A673 (cell line): ENCODE measurements at regions not wholly inside any gene's neighbourhood (a gene's known extent, or its start where the extent isn't known, plus 50 kb on each side); places are given as distances from the start of the nearest gene placed in this dataset.

Source experiments
- BruUV-seq: library from RNA; stranded (reverse); fragments of 400-500 nt; replicated peaks from 2 replicates; lab custom pipeline; 2021; lab: Mats Ljungman, UMichigan
- CTCF ChIA-PET: fragments of 300-600 bp; sonication (Branson Sonifier 250); formaldehyde crosslinking; loops from one replicate; lab custom pipeline; 2022; ENCODE audit warnings: antibody characterized with exemption; lab: Charles Lee
- POLR2A ChIA-PET: fragments of 300-600 bp; sonication (Branson Sonifier 250); formaldehyde crosslinking; loops from one replicate; lab custom pipeline; 2022; ENCODE audit warnings: antibody characterized with exemption; ENCODE audit not compliant: low non-redundant PET; lab: Charles Lee
- DNase-seq: peaks from one replicate; pipeline ENCODE4 v3.0.0-alpha.2; 2015; ENCODE audit warnings: low spot score
- H3K27ac ChIP-seq: fragments of 200-600 bp; sonication (generic); 2 replicates; pipeline ENCODE4 v1.5.1; 2016; ENCODE audit warnings: mixed run types, low read depth, mild to moderate bottlenecking, mixed read lengths, antibody characterized with exemption, low read length; ENCODE audit not compliant: poor library complexity, severe bottlenecking
- H3K27me3 ChIP-seq: fragments of 200-600 bp; sonication (generic); replicated peaks from 2 replicates; pipeline ENCODE4 v1.6.1; 2017; ENCODE audit warnings: mixed run types, low read depth, mild to moderate bottlenecking, mixed read lengths, antibody characterized with exemption, low read length; ENCODE audit not compliant: insufficient read depth, poor library complexity
- H3K36me3 ChIP-seq: fragments of 200-600 bp; sonication (generic); 2 replicates; pipeline ENCODE4 v1.6.1; 2016; ENCODE audit warnings: mixed run types, mild to moderate bottlenecking, mixed read lengths, antibody characterized with exemption, low read length; ENCODE audit not compliant: insufficient read depth, poor library complexity, severe bottlenecking
- H3K4me1 ChIP-seq: fragments of 200-600 bp; sonication (generic); 2 replicates; pipeline ENCODE4 v1.6.1; 2017; ENCODE audit warnings: mixed run types, mild to moderate bottlenecking, mixed read lengths, antibody characterized with exemption, low read length; ENCODE audit not compliant: insufficient read depth, poor library complexity, severe bottlenecking
- H3K4me3 ChIP-seq: fragments of 200-600 bp; sonication (generic); 2 replicates; pipeline ENCODE4 v1.5.1; 2016; ENCODE audit warnings: low read depth, mixed run types, mild to moderate bottlenecking, mixed read lengths, low read length; ENCODE audit not compliant: poor library complexity, severe bottlenecking
- H3K9me3 ChIP-seq: fragments of 200-600 bp; sonication (generic); 2 replicates; pipeline ENCODE4 v1.6.1; 2016; ENCODE audit warnings: mixed run types, low read depth, mild to moderate bottlenecking, mixed read lengths, antibody characterized with exemption, low read length; ENCODE audit not compliant: poor library complexity, severe bottlenecking
- EZH2 ChIP-seq: fragments of 200-600 bp; sonication (generic); IDR thresholded peaks from 2 replicates; pipeline ENCODE4 v1.6.1; 2017; ENCODE audit warnings: borderline replicate concordance, low read depth, mild to moderate bottlenecking, mixed read lengths, antibody characterized with exemption, low read length; ENCODE audit not compliant: poor library complexity, severe bottlenecking
- intact Hi-C: fragments of 100-400 bp; cut with micrococcal nuclease; formaldehyde crosslinking; loops from one replicate; pipeline ENCODE4 v1.10.0; 2022; ENCODE audit not compliant: unreplicated experiment
- TF ChIP-seq, protein P1 (sequence below): fragments of 300-800, 200-600 bp; sonication (generic); conservative IDR thresholded peaks from 2 replicates; pipeline ENCODE4 v1.5.1; 2017; ENCODE audit warnings: low read depth, mild to moderate bottlenecking, antibody characterized with exemption, low read length, moderate library complexity, mixed read lengths

DNA sequence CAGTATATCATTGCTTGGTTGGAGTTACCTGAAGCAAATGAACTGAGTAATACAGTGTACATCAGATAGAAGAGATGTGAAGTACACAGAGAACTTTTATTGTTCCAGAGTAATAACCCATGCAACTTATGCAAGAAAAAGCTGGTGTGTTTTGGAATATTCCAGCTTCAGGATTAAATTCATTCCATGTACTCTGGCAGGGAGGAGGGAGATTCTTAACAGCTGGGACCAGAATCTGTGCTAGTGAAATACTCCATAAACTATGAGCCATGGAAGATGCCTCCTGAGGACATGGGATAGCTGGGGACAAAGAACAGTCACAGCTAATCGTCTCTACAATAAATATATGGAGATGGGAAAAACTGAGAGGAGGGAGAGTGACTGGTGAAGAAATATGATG, 101.6 kb upstream of the OTUD4 start:
- H3K9me3 ChIP-seq: no peaks in the 10 kb centered on the region
- ChIA-PET CTCF (no interaction called here), POLR2A (no interaction called here)
- H3K4me1 ChIP-seq: peaks cover 14% of the 10 kb centered on the region
- H3K27me3 ChIP-seq: no peaks in the 10 kb centered on the region
- no peak for DNase-seq
- no peak overlapping the region for H3K4me3 ChIP-seq
- TF ChIP-seq, protein P1, sequence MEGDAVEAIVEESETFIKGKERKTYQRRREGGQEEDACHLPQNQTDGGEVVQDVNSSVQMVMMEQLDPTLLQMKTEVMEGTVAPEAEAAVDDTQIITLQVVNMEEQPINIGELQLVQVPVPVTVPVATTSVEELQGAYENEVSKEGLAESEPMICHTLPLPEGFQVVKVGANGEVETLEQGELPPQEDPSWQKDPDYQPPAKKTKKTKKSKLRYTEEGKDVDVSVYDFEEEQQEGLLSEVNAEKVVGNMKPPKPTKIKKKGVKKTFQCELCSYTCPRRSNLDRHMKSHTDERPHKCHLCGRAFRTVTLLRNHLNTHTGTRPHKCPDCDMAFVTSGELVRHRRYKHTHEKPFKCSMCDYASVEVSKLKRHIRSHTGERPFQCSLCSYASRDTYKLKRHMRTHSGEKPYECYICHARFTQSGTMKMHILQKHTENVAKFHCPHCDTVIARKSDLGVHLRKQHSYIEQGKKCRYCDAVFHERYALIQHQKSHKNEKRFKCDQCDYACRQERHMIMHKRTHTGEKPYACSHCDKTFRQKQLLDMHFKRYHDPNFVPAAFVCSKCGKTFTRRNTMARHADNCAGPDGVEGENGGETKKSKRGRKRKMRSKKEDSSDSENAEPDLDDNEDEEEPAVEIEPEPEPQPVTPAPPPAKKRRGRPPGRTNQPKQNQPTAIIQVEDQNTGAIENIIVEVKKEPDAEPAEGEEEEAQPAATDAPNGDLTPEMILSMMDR: no peak
- no peak for TF ChIP-seq EZH2
- H3K27ac ChIP-seq: no peak overlapping the region
- intact Hi-C loops: no loop called here
- BruUV-seq: no TSS peak
- no peaks in the 10 kb centered on the region for H3K36me3 ChIP-seq

DNA sequence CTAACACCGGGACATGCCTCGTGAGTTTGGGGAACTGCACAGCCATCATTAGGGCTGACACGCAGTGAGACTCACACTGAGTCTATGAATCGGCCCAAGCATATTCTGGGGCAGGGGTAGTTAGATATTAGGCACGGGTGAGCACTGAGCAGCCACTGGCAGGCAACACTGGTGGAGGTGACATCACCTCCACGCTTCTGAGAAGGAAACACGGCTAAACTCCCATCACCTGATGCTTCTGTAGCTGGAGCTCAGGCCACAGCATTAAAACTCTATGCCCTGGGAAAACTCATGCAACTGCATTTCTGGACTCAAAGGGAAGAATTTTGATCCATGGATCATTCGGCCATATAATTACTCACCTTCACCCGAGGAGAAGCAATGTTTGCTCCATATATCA, 100.8 kb upstream of the OTUD4 start:
- BruUV-seq: no TSS peak
- Histone ChIP-seq H3K27ac (no peak overlapping the region), H3K27me3 (no peaks in the 10 kb centered on the region), H3K4me1 (peaks cover 14% of the 10 kb centered on the region), H3K36me3 (no peaks in the 10 kb centered on the region), H3K9me3 (no peaks in the 10 kb centered on the region), H3K4me3 (no peak overlapping the region)
- no peak for DNase-seq
- POLR2A ChIA-PET: interaction anchor here (0.6 kb wide), 1 partner anchor 12 kb away, joined by 3 read pairs; no protein-coding TSS in a partner anchor
- CTCF ChIA-PET: no interaction called here
- no peak for TF ChIP-seq EZH2
- TF ChIP-seq, protein P1: no peak
- intact Hi-C loops: no loop called here

DNA sequence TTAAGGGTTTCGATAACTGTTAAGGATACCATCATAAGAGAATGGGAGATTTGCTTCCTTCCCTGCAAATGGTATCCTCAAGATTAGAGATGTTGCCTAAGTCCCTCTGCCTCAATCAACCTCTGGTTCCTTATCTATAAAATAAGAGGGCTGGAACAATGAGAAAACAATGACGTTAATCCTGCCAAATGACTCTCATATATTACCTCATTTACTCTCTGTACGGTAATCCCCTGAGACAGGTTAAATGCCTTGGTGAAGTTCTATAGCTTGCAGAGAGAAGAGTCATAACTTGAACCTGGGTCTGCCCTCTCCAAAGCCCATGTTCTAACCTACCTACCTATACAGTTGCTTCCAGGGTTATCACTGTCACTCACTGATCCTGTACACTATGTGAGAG, 100.2 kb upstream of the OTUD4 start:
- POLR2A ChIA-PET: no interaction called here
- no peak overlapping the region for H3K4me3 ChIP-seq
- TF ChIP-seq EZH2: no peak
- TF ChIP-seq, protein P1: no peak

More for the DNA sequence above, 100.2 kb upstream of the OTUD4 start:
- no peak overlapping the region for H3K27ac ChIP-seq
- DNase-seq: no peak
- intact Hi-C loops: no loop called here
- no peaks in the 10 kb centered on the region for H3K9me3 ChIP-seq
- peaks cover 14% of the 10 kb centered on the region for H3K4me1 ChIP-seq
- H3K36me3 ChIP-seq: no peaks in the 10 kb centered on the region
- CTCF ChIA-PET: no interaction called here
- no TSS peak for BruUV-seq
- H3K27me3 ChIP-seq: no peaks in the 10 kb centered on the region
